Sigmoid colon (tissue), 4 donors: ENCODE measurements at regions not wholly inside any gene's neighbourhood (a gene's known extent, or its start where the extent isn't known, plus 50 kb on each side); places are given as distances from the start of the nearest gene placed in this dataset.

Source experiments
- CTCF ChIP-seq, 4 experiments: fragments of 450-650 bp in 3 of 4; fragments of 200-600 bp in 1 of 4; IDR thresholded peaks; one replicate each; pipeline ENCODE4 v1.5.1; 2016 to 2019; ENCODE audit warnings: antibody characterized with exemption in 4 of 4, mild to moderate bottlenecking in 3 of 4, moderate library complexity in 2 of 4
- EP300 ChIP-seq, 4 donors: sonication (generic); formaldehyde crosslinking; IDR thresholded peaks; one replicate each; pipeline ENCODE4 v1.6.1; 2017; ENCODE audit warnings: antibody characterized with exemption in 4 of 4
- POLR2A ChIP-seq, 2 donors: fragments of 450-650 bp; IDR thresholded peaks; one replicate each; pipeline ENCODE4 v1.6.1; 2016; ENCODE audit warnings: antibody characterized with exemption in 2 of 2, mild to moderate bottlenecking in 2 of 2, moderate library complexity in 2 of 2
- POLR2AphosphoS5 ChIP-seq, 4 donors: sonication (generic); formaldehyde crosslinking; IDR thresholded peaks; one replicate each; pipeline ENCODE4 v1.6.1; 2017; ENCODE audit warnings: antibody characterized with exemption in 4 of 4

GRCh38 chr2:34096562-34097171, 497.6 kb upstream of the FAM98A start:
- TF ChIP-seq POLR2A (IDR thresholded peaks at IDR 0.05) (no peak), CTCF (IDR thresholded peaks at IDR 0.05) (peak in 3 of 4 experiments; percentile 48 to 73 (median 59)), EP300 (IDR thresholded peaks at IDR 0.05) (no peak), POLR2AphosphoS5 (IDR thresholded peaks at IDR 0.05) (no peak)
